ENCODE measurements at regions not wholly inside any gene's neighbourhood (a gene's known extent, or its start where the extent isn't known, plus 50 kb on each side); places are given as distances from the start of the nearest gene placed in this dataset.
"Not testable (repeated sequence)": the region's sequence is repeated elsewhere in the genome, so short reads cannot be mapped to it uniquely, and the experiment has no call there.

DNA sequence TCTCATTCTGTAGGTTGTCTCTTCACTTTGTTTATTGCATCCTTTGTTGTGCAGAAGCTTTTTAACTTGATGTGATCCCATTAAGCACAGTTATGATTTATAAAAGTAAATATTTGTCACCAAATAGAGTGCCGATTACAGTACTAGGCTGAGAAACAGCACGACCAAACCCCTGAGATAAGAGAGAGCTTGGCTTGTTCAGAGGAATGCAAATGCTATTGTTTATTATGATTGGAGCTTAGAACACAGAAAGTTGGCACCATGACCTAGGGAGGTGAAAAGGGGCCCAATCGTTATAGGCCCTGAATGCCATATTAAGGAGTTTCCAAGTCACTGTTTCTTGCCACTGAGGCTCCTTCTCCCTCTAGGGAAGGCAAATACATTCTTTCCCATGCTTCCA is 214.9 kb downstream of the KITLG start:
- no peaks in the 10 kb centered on the region for H3K4me1 ChIP-seq (replicated peaks)
- no peak for DNase-seq (ENCODE audit: low read depth in 1 of 2, low spot score in 2 of 2)
- H3K9me3 ChIP-seq (replicated peaks) = no peaks in the 10 kb centered on the region
- H3K27ac ChIP-seq = no peak overlapping the region
- H3K36me3 ChIP-seq = no peaks in the 10 kb centered on the region
- H3K27me3 ChIP-seq (replicated peaks) = no peaks in the 10 kb centered on the region
- H3K4me3 ChIP-seq = no peak overlapping the region

DNA sequence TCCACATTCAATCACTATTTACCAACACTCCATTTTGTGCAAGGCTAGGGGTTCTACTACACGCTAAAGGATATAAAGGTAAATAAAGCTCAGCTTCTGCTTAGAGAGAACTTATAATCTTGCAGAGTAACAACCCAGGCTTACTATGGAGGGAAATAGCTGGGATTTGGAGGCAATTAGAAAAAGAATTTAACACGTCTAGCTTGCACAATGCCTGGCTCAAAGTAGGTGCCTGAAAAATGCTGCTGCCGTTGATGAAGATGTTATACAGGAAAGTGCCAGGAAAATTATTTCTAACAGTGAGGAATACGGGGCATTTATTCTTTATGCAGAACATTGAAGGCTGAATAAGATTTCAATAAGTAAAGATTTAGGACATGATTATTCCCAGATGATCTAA is 214.2 kb downstream of the KITLG start:
- no peaks in the 10 kb centered on the region for H3K36me3 ChIP-seq
- no peak overlapping the region for H3K4me3 ChIP-seq
- H3K9me3 ChIP-seq (replicated peaks) = no peaks in the 10 kb centered on the region
- no peak overlapping the region for H3K27ac ChIP-seq
- H3K27me3 ChIP-seq (replicated peaks) = no peaks in the 10 kb centered on the region
- DNase-seq (ENCODE audit: low read depth in 1 of 2, low spot score in 2 of 2) = no peak
- H3K4me1 ChIP-seq (replicated peaks) = no peaks in the 10 kb centered on the region

DNA sequence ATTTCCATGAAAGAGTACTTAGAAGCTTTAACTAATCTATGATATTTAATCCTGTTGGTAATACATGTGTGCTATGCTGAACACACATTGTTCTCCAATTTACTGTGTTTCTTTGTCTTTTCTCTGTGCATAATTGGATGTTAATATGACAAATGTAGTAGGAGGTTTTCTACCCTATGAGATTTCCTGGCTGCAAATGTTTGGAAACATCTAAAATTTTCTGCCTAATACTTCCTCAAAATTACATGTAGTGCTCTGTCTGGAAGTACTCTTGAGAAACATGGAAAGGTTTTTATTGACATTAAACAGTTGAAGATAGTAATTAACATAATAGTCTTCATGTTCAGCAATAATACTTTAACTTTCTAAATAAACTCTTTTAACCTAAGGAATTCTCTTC is 213.0 kb downstream of the KITLG start:
- Histone ChIP-seq H3K36me3 (no peaks in the 10 kb centered on the region), H3K27ac (no peak overlapping the region), H3K27me3 (replicated peaks) (no peaks in the 10 kb centered on the region), H3K4me1 (replicated peaks) (no peaks in the 10 kb centered on the region), H3K4me3 (no peak overlapping the region), H3K9me3 (replicated peaks) (no peaks in the 10 kb centered on the region)
- DNase-seq (ENCODE audit: low read depth in 1 of 2, low spot score in 2 of 2) = no peak

DNA sequence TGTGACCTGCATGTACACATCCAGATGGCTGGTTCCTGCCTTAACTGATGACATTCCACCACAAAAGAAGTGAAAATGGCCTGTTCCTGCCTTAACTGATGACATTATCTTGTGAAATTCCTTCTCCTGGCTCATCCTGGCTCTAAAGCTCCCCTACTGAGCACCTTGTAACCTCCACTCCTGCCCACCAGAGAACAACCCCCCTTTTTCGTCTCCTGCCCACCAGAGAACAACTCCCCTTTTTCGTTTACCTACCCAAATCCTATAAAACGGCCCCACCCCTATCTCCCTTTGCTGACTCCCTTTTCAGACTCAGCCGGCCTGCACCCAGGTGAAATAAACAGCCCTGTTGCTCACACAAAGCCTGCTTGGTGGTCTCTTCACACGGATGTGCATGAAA is 212.2 kb downstream of the KITLG start:
- not testable (repeated sequence) for H3K27me3 ChIP-seq (replicated peaks); H3K27ac ChIP-seq; H3K9me3 ChIP-seq (replicated peaks); H3K4me1 ChIP-seq (replicated peaks); H3K4me3 ChIP-seq; DNase-seq (ENCODE audit: low read depth in 1 of 2, low spot score in 2 of 2); H3K36me3 ChIP-seq

DNA sequence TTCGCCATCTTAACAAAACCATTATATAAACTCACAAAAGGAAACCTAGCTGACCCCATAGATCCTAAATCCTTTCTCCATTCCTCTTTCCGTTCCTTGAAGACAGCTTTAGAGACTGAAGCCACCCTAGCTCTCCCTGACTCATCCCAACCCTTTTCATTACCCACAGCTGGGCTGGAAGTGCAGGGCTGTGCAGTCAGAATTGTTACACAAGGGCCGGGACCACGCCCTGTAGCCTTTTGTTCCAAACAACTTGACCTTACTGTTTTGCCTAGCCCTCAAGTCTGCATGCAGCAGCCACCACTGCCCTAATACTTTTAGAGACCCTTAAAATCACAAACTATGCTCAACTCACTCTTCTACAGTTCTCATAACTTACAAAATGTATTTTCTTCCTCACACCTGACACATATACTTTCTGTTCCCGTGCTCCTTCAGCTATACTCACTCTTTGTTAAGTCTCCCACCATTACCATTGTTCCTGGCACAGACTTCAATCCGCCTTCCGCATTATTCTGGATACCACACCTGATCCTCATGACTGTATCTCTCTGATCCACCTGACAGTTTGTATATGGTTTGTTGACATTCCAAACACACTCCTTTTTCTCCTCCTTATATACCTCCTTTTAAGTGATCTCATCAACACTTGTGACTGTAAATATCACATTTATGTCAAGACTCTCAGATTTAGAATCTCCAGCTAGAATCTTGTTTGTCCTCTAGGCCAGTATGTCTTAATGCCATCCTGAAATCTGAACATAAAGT is 208.7 kb downstream of the KITLG start:
- no peak for DNase-seq (ENCODE audit: low read depth in 1 of 2, low spot score in 2 of 2)

DNA sequence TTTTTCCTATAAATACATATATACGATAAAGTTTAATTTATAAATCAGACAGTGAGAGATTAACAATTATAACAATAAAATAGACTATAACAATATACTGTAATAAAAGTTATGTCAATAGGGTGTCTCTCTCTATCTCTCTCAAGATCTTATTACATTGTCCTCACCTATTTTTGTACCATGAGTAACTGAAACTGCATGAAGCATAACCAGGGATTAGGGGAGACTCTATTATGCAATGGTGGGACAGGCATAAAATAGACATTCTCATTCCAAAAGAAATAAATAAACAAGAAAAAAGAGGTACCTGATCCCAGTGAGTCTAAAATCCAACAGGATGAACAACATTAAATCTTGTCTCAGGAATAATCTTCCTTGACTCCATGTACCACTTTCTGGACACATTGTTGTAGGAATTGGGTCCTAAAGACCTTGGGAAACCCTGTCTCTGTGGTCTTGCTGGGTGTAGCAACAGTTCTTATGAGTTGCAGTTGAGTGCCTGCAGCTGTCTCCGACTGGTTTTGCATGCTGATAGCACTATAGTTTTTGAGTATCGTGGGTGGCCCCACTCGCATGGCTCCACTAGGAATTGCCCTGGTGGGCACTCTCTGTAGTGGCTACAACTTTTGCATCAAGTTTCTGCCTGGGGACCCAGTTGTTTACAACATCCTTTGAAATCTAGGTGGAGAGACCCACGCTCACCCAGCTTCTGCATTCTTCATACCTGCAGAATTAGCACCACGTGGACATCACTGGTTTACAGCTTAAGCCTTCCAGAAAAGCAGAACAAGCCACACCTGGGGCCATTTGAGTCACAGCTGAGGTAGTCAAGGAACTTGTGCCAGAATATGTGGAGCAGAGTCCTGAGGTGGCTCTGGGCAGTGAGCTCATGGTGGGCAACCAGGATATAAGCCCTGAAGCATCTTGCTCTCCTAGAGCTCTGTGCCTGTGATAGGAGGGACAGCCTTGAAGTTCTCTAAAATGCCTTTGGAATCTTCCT is 204.7 kb downstream of the KITLG start:
- no peak for DNase-seq (ENCODE audit: low read depth in 1 of 2, low spot score in 2 of 2)
- Histone ChIP-seq H3K4me1 (replicated peaks) (no peaks in the 10 kb centered on the region), H3K27me3 (replicated peaks) (no peaks in the 10 kb centered on the region), H3K4me3 (no peak overlapping the region), H3K36me3 (no peaks in the 10 kb centered on the region), H3K27ac (no peak overlapping the region), H3K9me3 (replicated peaks) (no peaks in the 10 kb centered on the region)

More for the DNA sequence above, 208.7 kb downstream of the KITLG start:
- H3K9me3 ChIP-seq (replicated peaks) = no peaks in the 10 kb centered on the region
- no peaks in the 10 kb centered on the region for H3K4me1 ChIP-seq (replicated peaks)
- H3K27ac ChIP-seq = no peak overlapping the region
- H3K27me3 ChIP-seq (replicated peaks) = no peaks in the 10 kb centered on the region
- no peaks in the 10 kb centered on the region for H3K36me3 ChIP-seq
- no peak overlapping the region for H3K4me3 ChIP-seq

DNA sequence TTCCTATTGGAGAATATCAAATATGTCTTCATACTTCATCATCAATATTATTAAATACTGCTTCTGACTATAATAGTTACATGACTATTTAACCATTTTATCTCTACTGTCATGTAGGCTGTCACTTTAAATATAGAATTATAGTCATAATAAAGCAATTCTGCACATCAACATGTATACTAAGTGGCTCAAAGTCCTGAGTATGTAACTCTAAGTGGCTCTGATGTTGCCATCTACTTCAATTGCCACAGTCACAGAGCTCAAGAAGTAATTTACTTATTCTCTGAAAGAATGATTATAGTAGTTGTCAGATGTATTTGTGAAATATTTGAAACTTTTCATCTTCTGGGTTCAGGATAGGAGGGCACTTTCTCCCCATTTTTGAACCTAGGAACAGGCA is 202.3 kb downstream of the KITLG start:
- no peak overlapping the region for H3K4me3 ChIP-seq
- no peak for DNase-seq (ENCODE audit: low read depth in 1 of 2, low spot score in 2 of 2)
- no peak overlapping the region for H3K27ac ChIP-seq
- no peaks in the 10 kb centered on the region for H3K36me3 ChIP-seq
- H3K9me3 ChIP-seq (replicated peaks) = no peaks in the 10 kb centered on the region
- H3K4me1 ChIP-seq (replicated peaks) = no peaks in the 10 kb centered on the region
- H3K27me3 ChIP-seq (replicated peaks) = no peaks in the 10 kb centered on the region

DNA sequence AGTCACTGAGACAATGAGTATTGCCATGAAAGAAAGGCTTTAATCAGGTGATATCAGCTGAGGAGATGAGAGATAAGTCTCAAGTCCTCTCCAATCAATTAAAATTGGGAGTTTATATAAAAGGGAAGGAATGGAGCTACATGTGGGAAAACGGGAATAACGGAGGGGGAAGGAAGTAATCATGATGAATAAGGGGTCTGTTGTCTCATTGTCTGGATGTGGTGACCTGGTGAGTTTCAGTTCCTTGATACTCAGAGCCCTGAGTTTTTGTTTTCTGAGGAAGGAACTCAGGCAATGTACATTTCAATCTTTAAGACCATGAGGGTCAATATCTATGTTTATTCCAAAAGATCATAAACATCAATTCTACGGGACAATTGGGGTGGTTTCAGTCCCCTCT is 198.8 kb downstream of the KITLG start:
- no peaks in the 10 kb centered on the region for H3K27me3 ChIP-seq (replicated peaks)
- DNase-seq (ENCODE audit: low read depth in 1 of 2, low spot score in 2 of 2) = no peak
- H3K4me1 ChIP-seq (replicated peaks) = no peaks in the 10 kb centered on the region
- no peaks in the 10 kb centered on the region for H3K9me3 ChIP-seq (replicated peaks)
- no peak overlapping the region for H3K4me3 ChIP-seq
- H3K36me3 ChIP-seq = no peaks in the 10 kb centered on the region
- no peak overlapping the region for H3K27ac ChIP-seq

DNA sequence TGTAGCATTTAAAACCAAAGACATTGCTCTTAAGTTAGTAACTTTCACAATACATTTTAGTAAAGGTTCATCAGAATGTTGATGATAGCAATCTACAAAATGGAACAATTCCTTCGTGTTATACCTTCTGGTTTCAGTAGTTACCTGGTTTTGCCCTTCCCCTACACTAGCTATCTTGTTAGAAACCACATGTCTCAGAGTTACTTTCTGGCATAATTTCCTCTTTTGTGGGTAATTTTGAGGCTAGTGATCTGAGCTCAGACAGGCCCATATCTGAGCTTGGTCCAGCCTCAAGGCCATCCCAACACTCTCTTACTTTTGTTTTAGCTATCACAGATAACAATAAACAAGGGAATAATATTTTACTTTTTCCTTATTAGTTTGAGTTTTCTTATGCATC is 196.9 kb downstream of the KITLG start:
- H3K27ac ChIP-seq = no peak overlapping the region
- H3K9me3 ChIP-seq (replicated peaks) = no peaks in the 10 kb centered on the region
- DNase-seq (ENCODE audit: low read depth in 1 of 2, low spot score in 2 of 2) = no peak
- no peaks in the 10 kb centered on the region for H3K36me3 ChIP-seq
- no peaks in the 10 kb centered on the region for H3K4me1 ChIP-seq (replicated peaks)
- no peak overlapping the region for H3K4me3 ChIP-seq
- no peaks in the 10 kb centered on the region for H3K27me3 ChIP-seq (replicated peaks)

DNA sequence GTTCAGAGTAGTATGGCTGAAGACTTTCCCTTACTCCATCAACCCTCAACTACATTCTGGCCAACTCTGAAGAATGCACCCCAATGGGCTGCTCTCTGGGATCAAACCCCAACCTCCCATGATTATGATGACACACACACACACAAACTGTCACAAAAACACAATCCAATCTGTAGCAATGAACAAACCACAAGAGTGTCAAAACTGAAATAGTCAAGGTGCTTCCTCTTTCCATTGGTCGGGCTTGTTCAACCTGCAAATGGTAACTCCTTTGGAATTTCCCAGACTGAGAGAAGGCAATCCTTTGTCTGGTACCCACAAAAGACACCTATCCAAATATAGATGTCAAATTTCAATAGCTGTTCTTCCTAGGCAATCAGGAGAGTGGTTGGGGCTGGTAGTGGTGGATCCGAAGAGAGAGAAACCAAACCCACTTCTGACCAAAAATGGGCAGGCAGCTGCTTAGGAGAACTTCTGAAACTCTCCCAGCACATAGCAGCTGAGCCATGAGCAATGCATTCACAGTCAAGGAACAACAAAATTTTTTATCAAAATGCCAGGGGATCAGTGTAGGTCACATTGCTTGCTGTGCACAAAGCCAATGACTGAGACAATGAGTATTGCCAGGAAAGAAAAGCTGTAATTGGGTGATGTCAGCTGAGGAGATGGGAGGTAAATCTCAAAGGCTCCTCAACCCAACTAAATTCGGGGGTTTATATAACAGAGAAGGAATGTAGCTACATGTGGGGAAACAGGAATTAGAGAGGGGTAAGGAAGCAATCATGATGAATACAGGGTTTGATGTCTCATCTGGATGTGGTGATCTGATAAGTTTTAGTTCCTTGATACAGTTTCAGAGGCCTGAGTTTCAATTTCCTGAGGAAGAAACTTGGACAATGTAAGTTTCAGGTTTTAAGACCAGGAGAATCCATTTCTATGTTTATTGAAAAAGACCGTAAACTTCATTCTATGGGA is 191.4 kb downstream of the KITLG start:
- no peaks in the 10 kb centered on the region for H3K36me3 ChIP-seq
- H3K27ac ChIP-seq = no peak overlapping the region
- H3K4me3 ChIP-seq = no peak overlapping the region
- 0 out of 2 replicates have a peak, but pooled peaks cover 5% of the 10 kb centered on the region for H3K4me1 ChIP-seq (replicated peaks)
- no peaks in the 10 kb centered on the region for H3K27me3 ChIP-seq (replicated peaks)
- DNase-seq (ENCODE audit: low read depth in 1 of 2, low spot score in 2 of 2) = no peak
- H3K9me3 ChIP-seq (replicated peaks) = no peaks in the 10 kb centered on the region

DNA sequence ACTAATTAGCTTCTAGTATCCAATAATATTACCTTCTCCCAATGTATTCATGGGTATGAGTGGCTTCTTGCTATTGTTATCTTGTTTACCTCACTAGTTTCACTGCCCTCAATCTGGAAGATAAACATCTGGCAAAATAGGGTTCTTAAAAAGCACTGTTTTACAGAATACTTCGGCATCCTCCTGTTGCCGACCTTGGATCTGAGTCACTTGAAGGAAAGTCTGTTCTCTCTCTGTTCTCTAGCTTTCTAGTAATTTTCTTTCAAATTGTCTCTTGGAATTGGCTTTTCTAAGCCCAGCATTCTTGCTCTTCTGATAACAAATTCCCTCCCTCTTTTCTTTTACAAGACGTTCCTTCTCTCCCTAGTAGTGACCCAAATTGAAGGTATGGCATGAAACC is 189.5 kb downstream of the KITLG start:
- Histone ChIP-seq H3K27me3 (replicated peaks) (no peaks in the 10 kb centered on the region), H3K9me3 (replicated peaks) (no peaks in the 10 kb centered on the region), H3K36me3 (no peaks in the 10 kb centered on the region), H3K27ac (no peak overlapping the region), H3K4me3 (no peak overlapping the region), H3K4me1 (replicated peaks) (0 out of 2 replicates have a peak, but pooled peaks cover 5% of the 10 kb centered on the region)
- no peak for DNase-seq (ENCODE audit: low read depth in 1 of 2, low spot score in 2 of 2)

DNA sequence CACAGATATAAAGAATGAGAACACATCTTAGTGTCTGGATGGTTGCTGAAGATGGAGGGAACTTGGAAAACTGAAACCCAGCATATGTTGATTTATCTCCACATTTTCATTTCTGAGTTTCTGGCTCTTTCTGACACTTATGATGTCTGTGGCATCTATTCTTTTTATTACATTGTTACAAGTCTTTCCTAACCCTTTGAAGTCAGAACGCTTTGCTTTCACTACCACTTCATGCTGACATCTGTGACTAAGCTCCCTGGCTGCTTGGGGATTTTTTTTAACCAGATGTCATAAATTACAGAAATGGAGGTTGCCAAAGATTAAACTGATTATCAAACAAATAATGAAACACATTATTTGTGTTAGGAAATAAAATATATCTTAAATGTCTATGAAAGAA is 188.7 kb downstream of the KITLG start:
- no peak overlapping the region for H3K4me3 ChIP-seq
- no peaks in the 10 kb centered on the region for H3K27me3 ChIP-seq (replicated peaks)
- H3K36me3 ChIP-seq = no peaks in the 10 kb centered on the region
- 0 out of 2 replicates have a peak, but pooled peaks cover 5% of the 10 kb centered on the region for H3K4me1 ChIP-seq (replicated peaks)
- peak in 1 of 2 experiments; percentile 29 for DNase-seq (ENCODE audit: low read depth in 1 of 2, low spot score in 2 of 2)
- H3K27ac ChIP-seq = no peak overlapping the region
- H3K9me3 ChIP-seq (replicated peaks) = no peaks in the 10 kb centered on the region

DNA sequence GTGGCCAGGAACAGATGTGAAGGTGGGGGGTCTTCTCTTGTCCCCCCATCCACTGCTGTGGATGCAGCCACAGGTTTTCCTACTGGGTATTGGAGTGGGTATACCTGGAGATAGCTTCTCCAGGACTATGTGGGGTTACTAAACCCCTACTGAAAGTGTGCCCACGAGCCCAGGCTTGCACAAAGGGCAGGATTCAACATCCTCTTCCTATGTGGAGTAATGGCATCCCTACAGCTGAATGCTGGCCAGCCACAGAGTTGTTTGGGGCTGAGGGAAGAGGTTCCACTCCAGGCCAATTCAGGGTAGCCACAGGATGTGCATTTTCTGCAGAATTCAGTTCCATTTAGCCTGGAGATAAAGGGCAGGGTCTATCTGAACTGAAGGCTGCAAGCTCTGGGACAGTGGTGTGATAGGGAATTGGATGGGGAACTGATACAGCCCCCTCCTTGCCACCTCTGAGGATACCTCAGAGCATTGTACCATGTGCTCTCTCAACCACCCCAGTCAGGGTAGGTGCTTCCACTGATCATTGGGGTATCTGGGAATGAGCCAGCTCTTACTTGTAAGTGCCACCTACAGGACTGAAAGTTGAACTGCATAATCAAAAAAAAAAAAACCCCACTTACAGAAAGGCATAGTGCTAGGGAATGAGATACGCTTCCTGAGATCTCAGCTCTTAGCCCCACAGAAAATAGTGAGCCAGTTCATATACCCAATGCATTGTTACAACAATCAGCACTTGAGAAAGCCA is 187.1 kb downstream of the KITLG start:
- H3K36me3 ChIP-seq = no peaks in the 10 kb centered on the region
- no peak overlapping the region for H3K27ac ChIP-seq
- peak in 1 of 2 experiments; percentile 32 for DNase-seq (ENCODE audit: low read depth in 1 of 2, low spot score in 2 of 2)
- no peaks in the 10 kb centered on the region for H3K9me3 ChIP-seq (replicated peaks)
- H3K4me3 ChIP-seq = no peak overlapping the region
- H3K4me1 ChIP-seq (replicated peaks) = 0 out of 2 replicates have a peak, but pooled peaks cover 5% of the 10 kb centered on the region
- H3K27me3 ChIP-seq (replicated peaks) = no peaks in the 10 kb centered on the region
